ENCODE measurements at regions not wholly inside any gene's neighbourhood (a gene's known extent, or its start where the extent isn't known, plus 50 kb on each side); places are given as distances from the start of the nearest gene placed in this dataset.

- no peak for DNase-seq
These were observed 141.1 kb downstream of the TOMM20 start for GRCh38 chr1:234987415-234988154.

GRCh38 chr1:234986750-234987414, 141.8 kb downstream of the TOMM20 start:
- DNase-seq: no peak

GRCh38 chr1:234985516-234986294, 142.9 kb downstream of the TOMM20 start:
- no peak for DNase-seq

- DNase-seq: no peak
These were observed 143.6 kb downstream of the TOMM20 start for GRCh38 chr1:234985007-234985370.

- DNase-seq: no peak
These were observed 144.9 kb downstream of the TOMM20 start for GRCh38 chr1:234983564-234984238.

- no peak for DNase-seq
These were observed 146.9 kb downstream of the TOMM20 start for GRCh38 chr1:234981758-234982157.

- no peak for DNase-seq
These were observed 147.8 kb downstream of the TOMM20 start for GRCh38 chr1:234980645-234981396.

GRCh38 chr1:234980291-234980644, 148.4 kb downstream of the TOMM20 start:
- DNase-seq: no peak

GRCh38 chr1:234979296-234980279, 149.0 kb downstream of the TOMM20 start:
- DNase-seq: no peak

- DNase-seq: no peak
These were observed 150.0 kb downstream of the TOMM20 start for GRCh38 chr1:234978397-234979295.

GRCh38 chr1:234977875-234978396, 150.7 kb downstream of the TOMM20 start:
- peak; percentile 35 for DNase-seq

GRCh38 chr1:234976861-234977680, 151.6 kb downstream of the TOMM20 start:
- DNase-seq: no peak

- DNase-seq: no peak
These were observed 152.4 kb downstream of the TOMM20 start for GRCh38 chr1:234975941-234976860.

GRCh38 chr1:234975122-234975940, 153.3 kb downstream of the TOMM20 start:
- DNase-seq: peak; percentile 88

GRCh38 chr1:234973426-234974250, 155.0 kb downstream of the TOMM20 start:
- peak; percentile 86 for DNase-seq

Data from SHP77 treated with DMSO at 0.1 percent for 48 hours (cell line).